NB4 (cell line): ENCODE measurements at regions not wholly inside any gene's neighbourhood (a gene's known extent, or its start where the extent isn't known, plus 50 kb on each side); places are given as distances from the start of the nearest gene placed in this dataset.

Experiments used
- POLR2A ChIP-seq: IDR thresholded peaks from 2 replicates; pipeline ENCODE4 v1.6.1; 2011; ENCODE audit warnings: mild to moderate bottlenecking; ENCODE audit not compliant: insufficient read length; ENCODE audit errors: extremely low read depth
- TF ChIP-seq, protein P1 (sequence below): IDR thresholded peaks from one replicate; pipeline ENCODE4 v1.5.1; 2012; ENCODE audit warnings: low read depth, low read length

DNA sequence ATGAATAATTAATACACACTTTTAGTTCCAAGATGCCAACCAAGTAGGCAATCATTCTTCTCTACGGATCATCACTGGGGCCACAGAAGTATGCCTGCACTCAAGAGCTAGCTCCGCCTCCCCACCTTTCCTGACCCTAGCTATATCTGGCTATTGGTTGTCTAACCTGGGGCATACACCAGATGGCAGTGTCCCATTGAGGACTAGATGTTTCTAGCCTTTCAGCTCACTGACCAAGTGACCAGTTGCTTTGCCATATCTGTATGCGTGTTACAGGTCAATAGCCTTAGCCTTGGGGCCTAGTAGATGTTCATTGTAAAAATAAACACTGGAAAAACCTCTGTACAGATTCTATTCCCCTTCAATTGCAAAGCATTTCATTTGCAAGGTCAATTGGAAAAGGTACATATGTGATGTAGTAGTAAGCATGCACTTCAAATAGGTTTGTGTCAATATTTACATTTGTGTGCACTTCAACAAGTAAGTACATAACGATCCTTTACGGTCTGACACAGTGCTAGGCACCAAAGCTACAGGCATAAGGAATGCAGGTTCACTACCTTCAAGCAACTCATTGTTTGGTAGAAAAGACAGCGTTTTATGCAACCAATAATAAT, 521.7 kb downstream of the PPARGC1A start:
- TF ChIP-seq, protein P1, sequence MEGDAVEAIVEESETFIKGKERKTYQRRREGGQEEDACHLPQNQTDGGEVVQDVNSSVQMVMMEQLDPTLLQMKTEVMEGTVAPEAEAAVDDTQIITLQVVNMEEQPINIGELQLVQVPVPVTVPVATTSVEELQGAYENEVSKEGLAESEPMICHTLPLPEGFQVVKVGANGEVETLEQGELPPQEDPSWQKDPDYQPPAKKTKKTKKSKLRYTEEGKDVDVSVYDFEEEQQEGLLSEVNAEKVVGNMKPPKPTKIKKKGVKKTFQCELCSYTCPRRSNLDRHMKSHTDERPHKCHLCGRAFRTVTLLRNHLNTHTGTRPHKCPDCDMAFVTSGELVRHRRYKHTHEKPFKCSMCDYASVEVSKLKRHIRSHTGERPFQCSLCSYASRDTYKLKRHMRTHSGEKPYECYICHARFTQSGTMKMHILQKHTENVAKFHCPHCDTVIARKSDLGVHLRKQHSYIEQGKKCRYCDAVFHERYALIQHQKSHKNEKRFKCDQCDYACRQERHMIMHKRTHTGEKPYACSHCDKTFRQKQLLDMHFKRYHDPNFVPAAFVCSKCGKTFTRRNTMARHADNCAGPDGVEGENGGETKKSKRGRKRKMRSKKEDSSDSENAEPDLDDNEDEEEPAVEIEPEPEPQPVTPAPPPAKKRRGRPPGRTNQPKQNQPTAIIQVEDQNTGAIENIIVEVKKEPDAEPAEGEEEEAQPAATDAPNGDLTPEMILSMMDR = peak; percentile 55
- TF ChIP-seq POLR2A = no peak
